Keratinocyte (primary cell): ENCODE measurements at regions not wholly inside any gene's neighbourhood (a gene's known extent, or its start where the extent isn't known, plus 50 kb on each side); places are given as distances from the start of the nearest gene placed in this dataset.

ENCODE experiments used
- CTCF ChIP-seq, 3 experiments: IDR thresholded peaks in 1 of 3; conservative IDR thresholded peaks in 1 of 3; optimal IDR thresholded peaks in 1 of 3; 2 replicates in 2 of 3; 3 replicates in 1 of 3; pipeline versions ENCODE3 to v1.5.1; 2011; ENCODE audit warnings: low read length in 3 of 3, mild to moderate bottlenecking in 3 of 3, moderate library complexity in 2 of 3, control low read depth in 1 of 3, inconsistent platforms in 1 of 3; ENCODE audit not compliant: insufficient read depth in 2 of 3; ENCODE audit errors: extremely low read depth in 1 of 3
- EZH2 ChIP-seq: IDR thresholded peaks from one replicate; pipeline ENCODE4 v1.6.1; 2012; ENCODE audit warnings: inconsistent platforms, mild to moderate bottlenecking, low read length, moderate library complexity

- TF ChIP-seq CTCF (optimal IDR thresholded peaks at IDR 0.05 in 1 of 3, IDR thresholded peaks at IDR 0.05 in 1 of 3, conservative IDR thresholded peaks at IDR 0.05 in 1 of 3; ENCODE audit: extremely low read depth in 1 of 3, insufficient read depth in 2 of 3, low read length in 3 of 3), result no peak
- no peak for TF ChIP-seq EZH2
Observed at GRCh38 chr4:56186808-56187523, 200.3 kb downstream of the AASDH start.
